ENCODE measurements at regions not wholly inside any gene's neighbourhood (a gene's known extent, or its start where the extent isn't known, plus 50 kb on each side); places are given as distances from the start of the nearest gene placed in this dataset.

GRCh38 chr16:64780445-64780844 is 341.4 kb downstream of the CDH11 start:
- no peak for TF ChIP-seq POLR2AphosphoS5 (IDR thresholded peaks at IDR 0.05)
- TF ChIP-seq EP300 (IDR thresholded peaks at IDR 0.05) = no peak
- TF ChIP-seq, protein P1, sequence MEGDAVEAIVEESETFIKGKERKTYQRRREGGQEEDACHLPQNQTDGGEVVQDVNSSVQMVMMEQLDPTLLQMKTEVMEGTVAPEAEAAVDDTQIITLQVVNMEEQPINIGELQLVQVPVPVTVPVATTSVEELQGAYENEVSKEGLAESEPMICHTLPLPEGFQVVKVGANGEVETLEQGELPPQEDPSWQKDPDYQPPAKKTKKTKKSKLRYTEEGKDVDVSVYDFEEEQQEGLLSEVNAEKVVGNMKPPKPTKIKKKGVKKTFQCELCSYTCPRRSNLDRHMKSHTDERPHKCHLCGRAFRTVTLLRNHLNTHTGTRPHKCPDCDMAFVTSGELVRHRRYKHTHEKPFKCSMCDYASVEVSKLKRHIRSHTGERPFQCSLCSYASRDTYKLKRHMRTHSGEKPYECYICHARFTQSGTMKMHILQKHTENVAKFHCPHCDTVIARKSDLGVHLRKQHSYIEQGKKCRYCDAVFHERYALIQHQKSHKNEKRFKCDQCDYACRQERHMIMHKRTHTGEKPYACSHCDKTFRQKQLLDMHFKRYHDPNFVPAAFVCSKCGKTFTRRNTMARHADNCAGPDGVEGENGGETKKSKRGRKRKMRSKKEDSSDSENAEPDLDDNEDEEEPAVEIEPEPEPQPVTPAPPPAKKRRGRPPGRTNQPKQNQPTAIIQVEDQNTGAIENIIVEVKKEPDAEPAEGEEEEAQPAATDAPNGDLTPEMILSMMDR (IDR thresholded peaks at IDR 0.05) = no peak
- TF ChIP-seq POLR2A (IDR thresholded peaks at IDR 0.05) = no peak
- Histone ChIP-seq H3K27ac (no peak overlapping the region), H3K27me3 (no peaks in the 10 kb centered on the region), H3K4me3 (no peak overlapping the region), H3K9me3 (peaks cover 0 to 5% (median 0%) of the 10 kb centered on the region in 4 donors), H3K4me1 (no peaks in the 10 kb centered on the region), H3K36me3 (no peaks in the 10 kb centered on the region)
- no peak for DNase-seq
- 44 to 66% (median 49%) methylated on average over 3 of the region's 3 CpGs for WGBS, 5 donors
- intact Hi-C loops (cut with DNase I; ENCODE audit: low total_unique reads) = no loop called here

DNA sequence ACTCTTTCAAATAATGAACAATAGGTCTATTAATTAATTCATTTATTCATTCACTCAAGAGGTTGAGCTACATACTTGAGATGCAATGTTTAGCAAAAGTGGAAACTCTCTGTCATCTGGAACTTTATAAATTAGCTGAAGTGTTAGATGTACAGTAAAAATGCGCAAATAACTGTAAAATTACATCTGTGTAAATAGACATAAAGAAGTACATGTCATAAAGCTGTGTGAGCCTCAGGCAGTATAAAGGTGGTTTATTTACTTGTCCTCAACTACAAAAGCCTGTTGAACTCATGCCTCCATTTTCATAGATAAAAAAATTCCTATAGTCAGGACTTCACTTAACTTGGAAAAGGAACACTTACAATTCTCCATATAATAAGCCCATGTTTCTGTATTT is 343.1 kb downstream of the CDH11 start:
- whole genome bisulfite sequencing, 5 donors = 74 to 89% (median 83%) methylated on average over 1 of the region's 1 CpG
- H3K27me3 ChIP-seq = no peaks in the 10 kb centered on the region
- no peak for TF ChIP-seq EP300 (IDR thresholded peaks at IDR 0.05)

GRCh38 chr16:64773638-64774037 is 348.2 kb downstream of the CDH11 start:
- Histone ChIP-seq H3K4me1 (no peaks in the 10 kb centered on the region), H3K36me3 (no peaks in the 10 kb centered on the region), H3K27me3 (no peaks in the 10 kb centered on the region), H3K4me3 (no peak overlapping the region), H3K27ac (no peak overlapping the region), H3K9me3 (peaks cover 0 to 5% (median 0%) of the 10 kb centered on the region in 4 donors)
- TF ChIP-seq, protein P1 (IDR thresholded peaks at IDR 0.05) = no peak
- no peak for TF ChIP-seq POLR2AphosphoS5 (IDR thresholded peaks at IDR 0.05)
- TF ChIP-seq EP300 (IDR thresholded peaks at IDR 0.05) = no peak
- no peak for TF ChIP-seq POLR2A (IDR thresholded peaks at IDR 0.05)
- 71 to 78% (median 75%) methylated on average over 2 of the region's 2 CpGs for WGBS, 5 donors
- DNase-seq = no peak
- intact Hi-C loops (cut with DNase I; ENCODE audit: low total_unique reads) = no loop called here

More for the DNA sequence above, 343.1 kb downstream of the CDH11 start:
- no peaks in the 10 kb centered on the region for H3K36me3 ChIP-seq
- no peak overlapping the region for H3K4me3 ChIP-seq
- intact Hi-C loops (cut with DNase I; ENCODE audit: low total_unique reads) = no loop called here
- H3K27ac ChIP-seq = no peak overlapping the region
- DNase-seq = no peak
- H3K4me1 ChIP-seq = no peaks in the 10 kb centered on the region
- H3K9me3 ChIP-seq = peaks cover 0 to 5% (median 0%) of the 10 kb centered on the region in 4 donors

DNA sequence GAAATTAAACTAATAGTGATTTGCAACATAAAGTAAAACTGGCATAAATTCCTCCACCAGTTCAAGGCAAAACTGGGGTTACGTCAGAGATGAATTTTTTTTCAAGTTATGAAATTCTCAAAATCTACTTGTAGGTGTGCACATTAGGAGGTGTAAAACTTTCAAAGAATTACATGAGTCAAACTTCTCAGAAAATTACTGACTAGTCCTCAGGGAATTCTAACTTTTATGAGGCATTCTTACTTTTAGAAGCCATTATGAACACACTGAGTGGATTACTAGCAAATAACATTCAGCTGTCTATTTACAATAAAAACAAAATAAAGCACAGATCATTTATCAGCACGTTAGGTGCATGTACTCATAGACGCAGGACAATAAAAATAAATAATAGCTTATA is 348.7 kb downstream of the CDH11 start:
- Histone ChIP-seq H3K27me3 (no peaks in the 10 kb centered on the region), H3K9me3 (peaks cover 0 to 5% (median 0%) of the 10 kb centered on the region in 4 donors), H3K36me3 (no peaks in the 10 kb centered on the region), H3K4me3 (no peak overlapping the region), H3K4me1 (no peaks in the 10 kb centered on the region), H3K27ac (no peak overlapping the region)
- DNase-seq = no peak
- 52 to 73% (median 65%) methylated on average over 3 of the region's 3 CpGs for WGBS, 5 donors
- intact Hi-C loops (cut with DNase I; ENCODE audit: low total_unique reads) = no loop called here
- TF ChIP-seq, protein P1 (IDR thresholded peaks at IDR 0.05) = no peak
- TF ChIP-seq POLR2A (IDR thresholded peaks at IDR 0.05) = no peak
- no peak for TF ChIP-seq EP300 (IDR thresholded peaks at IDR 0.05)
- TF ChIP-seq POLR2AphosphoS5 (IDR thresholded peaks at IDR 0.05) = no peak

DNA sequence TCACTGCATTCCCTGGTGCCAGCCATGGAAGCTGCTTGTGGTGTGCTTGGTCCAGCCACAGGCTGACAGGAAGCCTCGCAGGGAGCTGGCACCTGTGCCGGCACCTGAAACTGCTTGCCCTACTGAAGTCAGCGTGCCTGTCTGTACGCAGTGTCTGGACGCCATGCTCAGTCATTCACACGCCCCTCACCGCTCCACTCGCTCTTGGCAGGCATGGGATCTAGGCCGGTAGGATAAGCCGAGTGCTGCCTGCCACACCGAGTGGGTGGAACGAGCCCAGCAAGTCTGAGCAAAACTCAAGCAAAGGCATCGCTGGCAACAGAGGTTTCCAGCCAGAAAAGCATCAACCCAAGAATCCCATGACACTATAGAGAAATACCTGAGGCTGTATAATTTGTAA is 350.6 kb downstream of the CDH11 start:
- Histone ChIP-seq H3K27ac (no peak overlapping the region), H3K27me3 (no peaks in the 10 kb centered on the region), H3K4me3 (no peak overlapping the region), H3K4me1 (no peaks in the 10 kb centered on the region), H3K9me3 (no peaks in the 10 kb centered on the region), H3K36me3 (no peaks in the 10 kb centered on the region)
- intact Hi-C loops (cut with DNase I; ENCODE audit: low total_unique reads) = no loop called here
- no peak for TF ChIP-seq POLR2AphosphoS5 (IDR thresholded peaks at IDR 0.05)
- no peak for TF ChIP-seq EP300 (IDR thresholded peaks at IDR 0.05)
- no peak for TF ChIP-seq POLR2A (IDR thresholded peaks at IDR 0.05)
- TF ChIP-seq, protein P1 (IDR thresholded peaks at IDR 0.05) = no peak
- WGBS, 5 donors = 82 to 94% (median 89%) methylated on average over 12 to 13 of the region's 13 CpGs
- no peak for DNase-seq

Data from stomach (tissue), 8 donors.